ENCODE measurements at regions not wholly inside any gene's neighbourhood (a gene's known extent, or its start where the extent isn't known, plus 50 kb on each side); places are given as distances from the start of the nearest gene placed in this dataset.

GRCh38 chr10:124340033-124340760, 78.5 kb downstream of the OAT start:
- H3K79me1 ChIP-seq (ENCODE audit: low read depth, low read length) = no peaks in the 10 kb centered on the region
- H3K27me3 ChIP-seq (ENCODE audit: control insufficient read depth in 3 of 3, insufficient read depth in 3 of 3, low read depth in 1 of 3, low read length in 3 of 3) = peaks cover 0 to 7% (median 0%) of the 10 kb centered on the region in 3 experiments
- WGBS, 2 donors (ENCODE audit: extremely low coverage in 2 of 2, insufficient read length in 2 of 2, insufficient replicate concordance in 1 of 2) = no CpG with 5 or more reads among the region's 10 CpGs
- no peak overlapping the region for H3K27ac ChIP-seq (replicated peaks; ENCODE audit: low read length)
- peak overlapping the region; percentile 12 for H3K23ac ChIP-seq (ENCODE audit: low read depth, low read length, poor library complexity)
- H2BK120ac ChIP-seq (ENCODE audit: low read depth, low read length) = no peak overlapping the region
- H2AK5ac ChIP-seq (ENCODE audit: low read depth, low read length) = no peak overlapping the region
- peak overlapping the region; percentile 24 for H2BK12ac ChIP-seq (ENCODE audit: low read length)
- no peak overlapping the region for H3K4me3 ChIP-seq (ENCODE audit: low read length in 2 of 2)
- H4K8ac ChIP-seq (ENCODE audit: low read depth, low read length) = no peak overlapping the region
- no peak overlapping the region for H3K14ac ChIP-seq (ENCODE audit: low read length)
- no peak overlapping the region for H3K4ac ChIP-seq (ENCODE audit: low read length)
- H3K9ac ChIP-seq (ENCODE audit: low read depth, low read length, poor library complexity) = no peak overlapping the region
- peak overlapping the region; percentile 30 for H2BK5ac ChIP-seq (ENCODE audit: low read length)
- peaks cover 0 to 2% of the 10 kb centered on the region in 2 donors for H3K9me3 ChIP-seq (replicated peaks in 1 of 2; ENCODE audit: control insufficient read depth in 2 of 2, insufficient read depth in 1 of 2, low read depth in 1 of 2, low read length in 2 of 2)
- H3K36me3 ChIP-seq (replicated peaks in 1 of 2; ENCODE audit: control insufficient read depth in 2 of 2, insufficient read depth in 2 of 2, low read length in 2 of 2) = no peaks in the 10 kb centered on the region
- H3K4me1 ChIP-seq (ENCODE audit: control insufficient read depth in 2 of 2, insufficient read depth in 1 of 2, low read depth in 1 of 2, low read length in 2 of 2) = no peaks in the 10 kb centered on the region
- no peak overlapping the region for H3K4me2 ChIP-seq (ENCODE audit: insufficient read depth, low read length, poor library complexity, severe bottlenecking)
- H2AFZ ChIP-seq (ENCODE audit: low read length) = no peak overlapping the region
- H4K91ac ChIP-seq (ENCODE audit: low read depth, low read length, poor library complexity) = no peak overlapping the region
- DNase-seq (ENCODE audit: low spot score) = no peak
- H3K18ac ChIP-seq (ENCODE audit: low read length) = peak overlapping the region; percentile 57
- H2BK15ac ChIP-seq (ENCODE audit: low read length) = peak overlapping the region; percentile 12

- Histone ChIP-seq H2BK12ac (ENCODE audit: low read length) (no peak overlapping the region), H2BK120ac (ENCODE audit: low read depth, low read length) (no peak overlapping the region), H3K18ac (ENCODE audit: low read length) (peak overlapping the region; percentile 60), H3K36me3 (replicated peaks in 1 of 2; ENCODE audit: control insufficient read depth in 2 of 2, insufficient read depth in 2 of 2, low read length in 2 of 2) (no peaks in the 10 kb centered on the region), H3K23ac (ENCODE audit: low read depth, low read length, poor library complexity) (no peak overlapping the region), H3K4me2 (ENCODE audit: insufficient read depth, low read length, poor library complexity, severe bottlenecking) (no peak overlapping the region), H4K91ac (ENCODE audit: low read depth, low read length, poor library complexity) (no peak overlapping the region), H3K27ac (replicated peaks; ENCODE audit: low read length) (no peak overlapping the region), H3K14ac (ENCODE audit: low read length) (no peak overlapping the region), H3K79me1 (ENCODE audit: low read depth, low read length) (no peaks in the 10 kb centered on the region), H4K8ac (ENCODE audit: low read depth, low read length) (no peak overlapping the region), H3K9ac (ENCODE audit: low read depth, low read length, poor library complexity) (no peak overlapping the region), H3K4me1 (ENCODE audit: control insufficient read depth in 2 of 2, insufficient read depth in 1 of 2, low read depth in 1 of 2, low read length in 2 of 2) (no peaks in the 10 kb centered on the region), H3K9me3 (replicated peaks in 1 of 2; ENCODE audit: control insufficient read depth in 2 of 2, insufficient read depth in 1 of 2, low read depth in 1 of 2, low read length in 2 of 2) (peaks cover 0 to 2% of the 10 kb centered on the region in 2 donors), H2BK15ac (ENCODE audit: low read length) (no peak overlapping the region), H3K4me3 (ENCODE audit: low read length in 2 of 2) (no peak overlapping the region), H2BK5ac (ENCODE audit: low read length) (no peak overlapping the region), H3K4ac (ENCODE audit: low read length) (no peak overlapping the region), H3K27me3 (ENCODE audit: control insufficient read depth in 3 of 3, insufficient read depth in 3 of 3, low read depth in 1 of 3, low read length in 3 of 3) (peaks cover 0 to 7% (median 0%) of the 10 kb centered on the region in 3 experiments), H2AFZ (ENCODE audit: low read length) (no peak overlapping the region), H2AK5ac (ENCODE audit: low read depth, low read length) (no peak overlapping the region)
- WGBS, 2 donors (ENCODE audit: extremely low coverage in 2 of 2, insufficient read length in 2 of 2, insufficient replicate concordance in 1 of 2) = no CpG with 5 or more reads among the region's 16 CpGs
- DNase-seq (ENCODE audit: low spot score) = no peak
Measured at GRCh38 chr10:124339119-124340032, 79.3 kb downstream of the OAT start.

GRCh38 chr10:124338276-124338925, 80.3 kb downstream of the OAT start:
- H4K91ac ChIP-seq (ENCODE audit: low read depth, low read length, poor library complexity) = no peak overlapping the region
- no peak overlapping the region for H2BK12ac ChIP-seq (ENCODE audit: low read length)
- no peak overlapping the region for H3K4me3 ChIP-seq (ENCODE audit: low read length in 2 of 2)
- no peak overlapping the region for H3K23ac ChIP-seq (ENCODE audit: low read depth, low read length, poor library complexity)
- no peak overlapping the region for H2BK5ac ChIP-seq (ENCODE audit: low read length)
- H4K8ac ChIP-seq (ENCODE audit: low read depth, low read length) = no peak overlapping the region
- no peak overlapping the region for H2AFZ ChIP-seq (ENCODE audit: low read length)
- H3K27ac ChIP-seq (replicated peaks; ENCODE audit: low read length) = no peak overlapping the region
- H2BK15ac ChIP-seq (ENCODE audit: low read length) = no peak overlapping the region
- no peak overlapping the region for H2BK120ac ChIP-seq (ENCODE audit: low read depth, low read length)
- no peak overlapping the region for H2AK5ac ChIP-seq (ENCODE audit: low read depth, low read length)
- H3K9ac ChIP-seq (ENCODE audit: low read depth, low read length, poor library complexity) = peak overlapping the region; percentile 36
- no peaks in the 10 kb centered on the region for H3K4me1 ChIP-seq (ENCODE audit: control insufficient read depth in 2 of 2, insufficient read depth in 1 of 2, low read depth in 1 of 2, low read length in 2 of 2)
- no peak overlapping the region for H3K14ac ChIP-seq (ENCODE audit: low read length)
- peaks cover 0 to 7% (median 0%) of the 10 kb centered on the region in 3 experiments for H3K27me3 ChIP-seq (ENCODE audit: control insufficient read depth in 3 of 3, insufficient read depth in 3 of 3, low read depth in 1 of 3, low read length in 3 of 3)
- no CpG with 5 or more reads among the region's 4 CpGs for WGBS, 2 donors (ENCODE audit: extremely low coverage in 2 of 2, insufficient read length in 2 of 2, insufficient replicate concordance in 1 of 2)
- H3K4me2 ChIP-seq (ENCODE audit: insufficient read depth, low read length, poor library complexity, severe bottlenecking) = no peak overlapping the region
- no peaks in the 10 kb centered on the region for H3K79me1 ChIP-seq (ENCODE audit: low read depth, low read length)
- H3K18ac ChIP-seq (ENCODE audit: low read length) = no peak overlapping the region
- no peak for DNase-seq (ENCODE audit: low spot score)
- H3K36me3 ChIP-seq (replicated peaks in 1 of 2; ENCODE audit: control insufficient read depth in 2 of 2, insufficient read depth in 2 of 2, low read length in 2 of 2) = no peaks in the 10 kb centered on the region
- no peak overlapping the region for H3K4ac ChIP-seq (ENCODE audit: low read length)
- peaks cover 0 to 2% of the 10 kb centered on the region in 2 donors for H3K9me3 ChIP-seq (replicated peaks in 1 of 2; ENCODE audit: control insufficient read depth in 2 of 2, insufficient read depth in 1 of 2, low read depth in 1 of 2, low read length in 2 of 2)

Measured in neuronal stem cell (in vitro differentiated cells).